OCI-LY1 (cell line): ENCODE measurements at regions not wholly inside any gene's neighbourhood (a gene's known extent, or its start where the extent isn't known, plus 50 kb on each side); places are given as distances from the start of the nearest gene placed in this dataset.

Experiments used
- H2AFZ ChIP-seq: fragments of 200-600 bp; sonication (generic), shearing (Covaris generic); 2 replicates; pipeline ENCODE4 v1.6.0; 2014; ENCODE audit warnings: antibody characterized with exemption, mild to moderate bottlenecking, low read length
- H3F3A ChIP-seq: fragments of 200-600 bp; sonication (generic), shearing (Covaris generic); 2 replicates; pipeline ENCODE4 v1.6.0; 2014; ENCODE audit warnings: mild to moderate bottlenecking, antibody characterized with exemption, low read length, moderate library complexity; ENCODE audit not compliant: insufficient read depth
- H3K27ac ChIP-seq: fragments of 200-600 bp; sonication (generic); 2 replicates; pipeline ENCODE4 v1.5.1; 2014; ENCODE audit warnings: low read length, mixed run types, mild to moderate bottlenecking, low read depth; ENCODE audit not compliant: poor library complexity, severe bottlenecking
- H3K27me3 ChIP-seq: fragments of 200-600 bp; sonication (generic); 2 replicates; pipeline ENCODE4 v1.6.0; 2014; ENCODE audit warnings: antibody characterized with exemption, mild to moderate bottlenecking, low read length, moderate library complexity; ENCODE audit not compliant: insufficient read depth
- H3K36me3 ChIP-seq: fragments of 200-600 bp; sonication (generic); 2 replicates; pipeline ENCODE4 v1.6.1; 2014; ENCODE audit warnings: mild to moderate bottlenecking, antibody characterized with exemption, low read length, moderate library complexity, mixed read lengths; ENCODE audit not compliant: insufficient read depth
- H3K4me1 ChIP-seq: fragments of 200-600 bp; sonication (generic); 2 replicates; pipeline ENCODE4 v1.5.1; 2014; ENCODE audit warnings: mild to moderate bottlenecking, low read length, moderate library complexity; ENCODE audit not compliant: insufficient read depth, severe bottlenecking
- H3K4me2 ChIP-seq: fragments of 200-600 bp; sonication (generic), shearing (Covaris generic); 2 replicates; pipeline ENCODE4 v1.6.1; 2014; ENCODE audit warnings: low read length
- H3K4me3 ChIP-seq: fragments of 200-600 bp; sonication (generic); 2 replicates; pipeline ENCODE4 v1.5.1; 2014; ENCODE audit warnings: low read length, low read depth, mild to moderate bottlenecking, mixed read lengths; ENCODE audit not compliant: poor library complexity, severe bottlenecking
- H3K79me2 ChIP-seq: fragments of 200-600 bp; shearing (Covaris generic); 2 replicates; pipeline ENCODE4 v1.6.1; 2016; ENCODE audit warnings: mixed run types, low read length, mixed read lengths; ENCODE audit not compliant: insufficient read depth
- H3K9ac ChIP-seq: fragments of 200-600 bp; sonication (generic), shearing (Covaris generic); 2 replicates; pipeline ENCODE4 v1.6.1; 2014; ENCODE audit warnings: mild to moderate bottlenecking, low read length, mixed read lengths
- H3K9me2 ChIP-seq: fragments of 200-600 bp; sonication (generic), shearing (Covaris generic); 2 replicates; pipeline ENCODE4 v1.6.1; 2014; ENCODE audit warnings: low read depth, mild to moderate bottlenecking, low read length, mixed read lengths
- H3K9me3 ChIP-seq: fragments of 200-600 bp; shearing (Covaris generic); 2 replicates; pipeline ENCODE4 v1.6.1; 2014; ENCODE audit warnings: low read length, mixed read lengths
- H4K20me1 ChIP-seq: fragments of 200-600 bp; sonication (generic), shearing (Covaris generic); 2 replicates; pipeline ENCODE4 v1.6.0; 2016; ENCODE audit warnings: mild to moderate bottlenecking, low read length; ENCODE audit not compliant: insufficient read depth
- EZH2 ChIP-seq: fragments of 200-600 bp; sonication (generic), shearing (Covaris generic); IDR thresholded peaks from 2 replicates; pipeline ENCODE4 v1.8.0; 2017; ENCODE audit warnings: borderline replicate concordance, mixed run types, mild to moderate bottlenecking, antibody characterized with exemption, low read length, moderate library complexity, mixed read lengths
- TF ChIP-seq, protein P1 (sequence below): fragments of 200-600 bp; sonication (generic), shearing (Covaris generic); IDR thresholded peaks from 2 replicates; pipeline ENCODE4 v1.5.1; 2017; ENCODE audit warnings: mild to moderate bottlenecking, antibody characterized with exemption, low read length, moderate library complexity, mixed read lengths

DNA sequence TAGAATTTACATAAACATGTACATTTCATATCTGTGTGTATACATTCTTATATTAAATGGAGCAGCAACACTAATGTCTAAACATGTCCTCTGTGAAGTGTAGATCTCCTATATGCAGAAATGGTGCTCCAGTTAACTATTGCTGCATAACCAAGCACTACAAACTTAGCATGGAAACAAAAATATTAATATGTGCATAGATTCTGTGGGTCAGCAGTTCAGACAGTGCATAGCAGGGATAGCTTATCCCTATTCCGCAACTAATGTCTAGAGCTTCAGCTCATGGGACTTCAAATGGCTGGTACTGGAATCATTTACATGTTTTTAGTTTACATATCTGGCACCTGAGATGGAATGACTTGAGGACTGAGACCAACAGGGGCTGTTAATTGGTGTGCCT is 652.1 kb downstream of the TLE4 start:
- H3K27ac ChIP-seq = no peak overlapping the region
- no peaks in the 10 kb centered on the region for H3K4me1 ChIP-seq
- no peak overlapping the region for H3K9ac ChIP-seq
- no peaks in the 10 kb centered on the region for H3K9me3 ChIP-seq
- H3K27me3 ChIP-seq = no peaks in the 10 kb centered on the region
- H3F3A ChIP-seq = no peaks in the 10 kb centered on the region
- no peak for TF ChIP-seq EZH2
- TF ChIP-seq, protein P1, sequence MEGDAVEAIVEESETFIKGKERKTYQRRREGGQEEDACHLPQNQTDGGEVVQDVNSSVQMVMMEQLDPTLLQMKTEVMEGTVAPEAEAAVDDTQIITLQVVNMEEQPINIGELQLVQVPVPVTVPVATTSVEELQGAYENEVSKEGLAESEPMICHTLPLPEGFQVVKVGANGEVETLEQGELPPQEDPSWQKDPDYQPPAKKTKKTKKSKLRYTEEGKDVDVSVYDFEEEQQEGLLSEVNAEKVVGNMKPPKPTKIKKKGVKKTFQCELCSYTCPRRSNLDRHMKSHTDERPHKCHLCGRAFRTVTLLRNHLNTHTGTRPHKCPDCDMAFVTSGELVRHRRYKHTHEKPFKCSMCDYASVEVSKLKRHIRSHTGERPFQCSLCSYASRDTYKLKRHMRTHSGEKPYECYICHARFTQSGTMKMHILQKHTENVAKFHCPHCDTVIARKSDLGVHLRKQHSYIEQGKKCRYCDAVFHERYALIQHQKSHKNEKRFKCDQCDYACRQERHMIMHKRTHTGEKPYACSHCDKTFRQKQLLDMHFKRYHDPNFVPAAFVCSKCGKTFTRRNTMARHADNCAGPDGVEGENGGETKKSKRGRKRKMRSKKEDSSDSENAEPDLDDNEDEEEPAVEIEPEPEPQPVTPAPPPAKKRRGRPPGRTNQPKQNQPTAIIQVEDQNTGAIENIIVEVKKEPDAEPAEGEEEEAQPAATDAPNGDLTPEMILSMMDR = no peak
- H3K4me3 ChIP-seq = no peak overlapping the region
- no peaks in the 10 kb centered on the region for H3K36me3 ChIP-seq
- H2AFZ ChIP-seq = no peak overlapping the region
- no peaks in the 10 kb centered on the region for H3K9me2 ChIP-seq
- no peak overlapping the region for H3K4me2 ChIP-seq
- no peaks in the 10 kb centered on the region for H4K20me1 ChIP-seq
- no peaks in the 10 kb centered on the region for H3K79me2 ChIP-seq

DNA sequence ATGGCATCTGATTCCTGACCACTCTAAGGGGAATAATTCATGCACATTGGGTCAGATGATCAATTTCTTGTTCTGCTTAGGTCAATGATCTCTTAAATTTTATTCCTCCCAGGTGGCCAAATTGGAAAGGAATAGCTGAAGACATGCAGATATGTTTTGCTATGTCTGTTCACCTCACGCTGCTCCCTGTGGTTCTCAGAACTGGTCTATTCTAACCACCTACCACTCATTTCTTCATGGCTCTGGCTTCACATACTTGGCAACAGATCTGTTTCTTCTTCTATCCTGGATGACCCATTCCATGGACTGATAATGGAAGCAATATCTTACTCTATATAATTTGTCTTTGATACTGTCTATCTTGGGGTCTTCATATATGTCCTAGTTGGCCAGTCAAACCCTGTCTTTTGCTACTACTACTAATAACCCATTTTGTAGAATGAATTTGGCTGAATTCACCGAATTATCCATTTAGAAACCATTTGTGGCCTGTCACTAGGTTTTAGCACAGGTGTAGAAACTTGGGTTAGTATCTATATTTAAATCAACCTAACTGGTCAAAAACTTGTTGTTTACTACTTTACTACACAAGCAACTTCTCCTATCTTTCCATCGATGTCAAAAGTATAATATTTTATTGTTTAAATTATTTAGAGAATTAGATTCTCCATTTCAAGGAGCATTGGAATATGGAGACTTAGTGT is 650.9 kb downstream of the TLE4 start:
- Histone ChIP-seq H2AFZ (no peak overlapping the region), H4K20me1 (no peaks in the 10 kb centered on the region), H3K4me1 (no peaks in the 10 kb centered on the region), H3K27me3 (no peaks in the 10 kb centered on the region), H3K9me2 (no peaks in the 10 kb centered on the region), H3F3A (no peaks in the 10 kb centered on the region), H3K9me3 (no peaks in the 10 kb centered on the region), H3K4me3 (no peak overlapping the region), H3K4me2 (no peak overlapping the region), H3K36me3 (no peaks in the 10 kb centered on the region), H3K79me2 (no peaks in the 10 kb centered on the region), H3K9ac (no peak overlapping the region), H3K27ac (no peak overlapping the region)
- TF ChIP-seq, protein P1 = no peak
- TF ChIP-seq EZH2 = no peak

DNA sequence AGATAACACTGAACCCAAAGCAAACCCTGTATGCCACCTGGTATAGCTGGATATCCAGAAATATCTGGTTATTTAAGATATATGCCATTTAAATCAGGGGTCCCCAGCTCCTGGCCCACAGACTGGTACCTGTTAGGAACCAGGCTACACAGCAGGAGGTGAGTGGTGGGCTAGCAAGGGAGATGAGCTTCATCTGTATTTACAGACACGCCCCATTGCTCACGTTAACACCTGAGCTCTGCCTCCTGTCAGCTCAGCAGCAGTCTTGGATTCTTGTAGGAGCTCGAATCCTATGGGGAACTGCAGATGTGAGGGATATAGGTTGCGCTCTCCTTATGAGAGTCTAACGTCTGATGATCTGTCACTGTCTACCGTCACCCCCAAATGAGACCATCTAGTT is 646.6 kb downstream of the TLE4 start:
- Histone ChIP-seq H4K20me1 (no peaks in the 10 kb centered on the region), H3K27me3 (no peaks in the 10 kb centered on the region), H3K9me3 (no peaks in the 10 kb centered on the region), H3K4me2 (no peak overlapping the region), H3F3A (no peaks in the 10 kb centered on the region), H2AFZ (no peak overlapping the region), H3K79me2 (no peaks in the 10 kb centered on the region), H3K9ac (no peak overlapping the region), H3K4me1 (no peaks in the 10 kb centered on the region), H3K4me3 (no peak overlapping the region), H3K36me3 (no peaks in the 10 kb centered on the region), H3K27ac (no peak overlapping the region), H3K9me2 (no peaks in the 10 kb centered on the region)
- TF ChIP-seq, protein P1 = no peak
- TF ChIP-seq EZH2 = no peak
